ENCODE measurements at regions not wholly inside any gene's neighbourhood (a gene's known extent, or its start where the extent isn't known, plus 50 kb on each side); places are given as distances from the start of the nearest gene placed in this dataset.
"Not testable (repeated sequence)": the region's sequence is repeated elsewhere in the genome, so short reads cannot be mapped to it uniquely, and the experiment has no call there.

GRCh38 chr3:139199421-139200010 is 144.3 kb upstream of the MRPS22 start:
- no peak for DNase-seq (ENCODE audit: low read depth)

GRCh38 chr3:139201446-139202225 is 142.2 kb upstream of the MRPS22 start:
- DNase-seq (ENCODE audit: low read depth), result no peak

- no peak for DNase-seq (ENCODE audit: low read depth)
Observed at GRCh38 chr3:139202226-139202958, 141.4 kb upstream of the MRPS22 start.

- DNase-seq (ENCODE audit: low read depth), result no peak
Observed at GRCh38 chr3:139202959-139203349, 140.9 kb upstream of the MRPS22 start.

GRCh38 chr3:139203752-139204151 is 140.1 kb upstream of the MRPS22 start:
- no peak for DNase-seq (ENCODE audit: low read depth)

GRCh38 chr3:139204728-139205127 is 139.1 kb upstream of the MRPS22 start:
- DNase-seq (ENCODE audit: low read depth), result no peak

- DNase-seq (ENCODE audit: low read depth), result no peak
Observed at GRCh38 chr3:139213936-139214335, 129.9 kb upstream of the MRPS22 start.

- DNase-seq (ENCODE audit: low read depth), result no peak
Observed at GRCh38 chr3:139216958-139217357, 126.9 kb upstream of the MRPS22 start.

- no peak for DNase-seq (ENCODE audit: low read depth)
Observed at GRCh38 chr3:139217633-139218032, 126.2 kb upstream of the MRPS22 start.

- DNase-seq (ENCODE audit: low read depth), result no peak
Observed at GRCh38 chr3:139218046-139218445, 125.8 kb upstream of the MRPS22 start.

- DNase-seq (ENCODE audit: low read depth), result no peak
Observed at GRCh38 chr3:139219463-139219862, 124.4 kb upstream of the MRPS22 start.

- no peak for DNase-seq (ENCODE audit: low read depth)
Observed at GRCh38 chr3:139222100-139222657, 121.6 kb upstream of the MRPS22 start.

- no peak for DNase-seq (ENCODE audit: low read depth)
Observed at GRCh38 chr3:139225548-139225947, 118.3 kb upstream of the MRPS22 start.

- no peak for DNase-seq (ENCODE audit: low read depth)
Observed at GRCh38 chr3:139226731-139227130, 117.1 kb upstream of the MRPS22 start.

GRCh38 chr3:139227165-139227564 is 116.7 kb upstream of the MRPS22 start:
- DNase-seq (ENCODE audit: low read depth), result no peak

GRCh38 chr3:139227827-139228226 is 116.0 kb upstream of the MRPS22 start:
- no peak for DNase-seq (ENCODE audit: low read depth)

- DNase-seq (ENCODE audit: low read depth), result no peak
Observed at GRCh38 chr3:139230391-139230790, 113.4 kb upstream of the MRPS22 start.

- no peak for DNase-seq (ENCODE audit: low read depth)
Observed at GRCh38 chr3:139231555-139232281, 112.1 kb upstream of the MRPS22 start.

GRCh38 chr3:139232341-139232740 is 111.5 kb upstream of the MRPS22 start:
- DNase-seq (ENCODE audit: low read depth), result not testable (repeated sequence)

- DNase-seq (ENCODE audit: low read depth), result no peak
Observed at GRCh38 chr3:139234491-139234890, 109.3 kb upstream of the MRPS22 start.

GRCh38 chr3:139235192-139235591 is 108.6 kb upstream of the MRPS22 start:
- no peak for DNase-seq (ENCODE audit: low read depth)

GRCh38 chr3:139236336-139236735 is 107.5 kb upstream of the MRPS22 start:
- no peak for DNase-seq (ENCODE audit: low read depth)
